ENCODE measurements at regions not wholly inside any gene's neighbourhood (a gene's known extent, or its start where the extent isn't known, plus 50 kb on each side); places are given as distances from the start of the nearest gene placed in this dataset.

GRCh38 chr6:12608874-12609273 is 107.7 kb upstream of the PHACTR1 start:
- no peak overlapping the region for H3K18ac ChIP-seq (ENCODE audit: extremely low read depth, low read length)
- FAIRE-seq = no peak
- H3K27ac ChIP-seq (ENCODE audit: low read depth, low read length) = no peak overlapping the region

More at GRCh38 chr6:12608874-12609273, 107.7 kb upstream of the PHACTR1 start:
- H3K9ac ChIP-seq (replicated peaks in 1 of 4; ENCODE audit: extremely low read depth in 1 of 4, low read depth in 3 of 4, low read length in 3 of 4) = no peak overlapping the region
- no peak overlapping the region for H4K8ac ChIP-seq (ENCODE audit: extremely low read depth, insufficient read depth, low read length)
- no peaks in the 10 kb centered on the region for H3K9me3 ChIP-seq (ENCODE audit: insufficient read depth in 2 of 2, low read depth in 1 of 2, low read length in 1 of 2)
- no peak overlapping the region for H4K5ac ChIP-seq (ENCODE audit: insufficient read length, low read depth, low read length)
- no peak overlapping the region for H2BK20ac ChIP-seq (ENCODE audit: low read length)
- H3K56ac ChIP-seq (replicated peaks; ENCODE audit: insufficient read length, low read depth, low read length) = no peak overlapping the region
- H3K23me2 ChIP-seq (ENCODE audit: low read depth, low read length) = no peaks in the 10 kb centered on the region
- no peaks in the 10 kb centered on the region for H4K20me1 ChIP-seq (replicated peaks in 1 of 2; ENCODE audit: control insufficient read depth in 1 of 2, insufficient read depth in 2 of 2, low read length in 2 of 2)
- no peaks in the 10 kb centered on the region for H3K79me1 ChIP-seq (ENCODE audit: low read depth, low read length)
- H2BK15ac ChIP-seq (ENCODE audit: low read length) = no peak overlapping the region
- 0 out of 7 replicates have a peak, but pooled peaks cover 0 to 3% (median 0%) of the 10 kb centered on the region in 4 experiments for H3K4me1 ChIP-seq (replicated peaks in 1 of 4; ENCODE audit: control insufficient read depth in 3 of 4, insufficient read depth in 4 of 4, low read length in 3 of 4)
- H3K36me3 ChIP-seq (ENCODE audit: control insufficient read depth in 2 of 4, insufficient read depth in 4 of 4, low read length in 3 of 4) = no peaks in the 10 kb centered on the region
- no peak overlapping the region for H4K91ac ChIP-seq (replicated peaks; ENCODE audit: insufficient read length, low read length)
- no peak overlapping the region for H2BK120ac ChIP-seq (replicated peaks; ENCODE audit: low read depth, low read length)
- no peaks in the 10 kb centered on the region for H3K79me2 ChIP-seq (ENCODE audit: control insufficient read depth in 1 of 2, insufficient read depth in 2 of 2, low read length in 2 of 2)
- H2BK5ac ChIP-seq (ENCODE audit: low read depth, low read length) = no peak overlapping the region
- no peak for DNase-seq (ENCODE audit: low read depth in 1 of 2, low spot score in 2 of 2)
- H2AFZ ChIP-seq (ENCODE audit: low read length) = no peak overlapping the region
- ChIA-PET POLR2A (ENCODE audit: partially characterized antibody) (no interaction called here), CTCF (ENCODE audit: partially characterized antibody) (interaction anchor here (1.8 to 7.9 kb wide), 3 partner anchors 15 to 318 kb away, joined by 11 to 57 read pairs (median 17); partner anchors contain the start of gene EDN1)
- H2BK12ac ChIP-seq (ENCODE audit: low read depth, low read length) = no peak overlapping the region
- H3K23ac ChIP-seq (ENCODE audit: insufficient read length) = no peak overlapping the region
- TF ChIP-seq POU5F1 (IDR thresholded peaks at IDR 0.05; ENCODE audit: low read depth, low read length) = no peak
- TF ChIP-seq TEAD4 (IDR thresholded peaks at IDR 0.05; ENCODE audit: low read depth, low read length) = no peak
- TF ChIP-seq SRF (IDR thresholded peaks at IDR 0.05; ENCODE audit: low read depth, low read length) = no peak
- TF ChIP-seq RAD21 (IDR thresholded peaks at IDR 0.05 in 1 of 2, conservative IDR thresholded peaks at IDR 0.05 in 1 of 2; ENCODE audit: low read depth in 2 of 2, low read length in 2 of 2) = no peak
- no peak for TF ChIP-seq NRF1 (IDR thresholded peaks at IDR 0.05; ENCODE audit: low read depth, low read length)
- no peak for TF ChIP-seq POLR2A (IDR thresholded peaks at IDR 0.05; ENCODE audit: control extremely low read depth in 1 of 2, low read depth in 2 of 2, low read length in 2 of 2)
- TF ChIP-seq SUZ12 (IDR thresholded peaks at IDR 0.05; ENCODE audit: low read length) = no peak
- TF ChIP-seq CHD1 (IDR thresholded peaks at IDR 0.05; ENCODE audit: low read depth, low read length) = no peak
- no peak for TF ChIP-seq BRCA1 (IDR thresholded peaks at IDR 0.05; ENCODE audit: low read depth, low read length)
- no peak for TF ChIP-seq MAFK (IDR thresholded peaks at IDR 0.05; ENCODE audit: low read depth, low read length)
- TF ChIP-seq, protein P1, sequence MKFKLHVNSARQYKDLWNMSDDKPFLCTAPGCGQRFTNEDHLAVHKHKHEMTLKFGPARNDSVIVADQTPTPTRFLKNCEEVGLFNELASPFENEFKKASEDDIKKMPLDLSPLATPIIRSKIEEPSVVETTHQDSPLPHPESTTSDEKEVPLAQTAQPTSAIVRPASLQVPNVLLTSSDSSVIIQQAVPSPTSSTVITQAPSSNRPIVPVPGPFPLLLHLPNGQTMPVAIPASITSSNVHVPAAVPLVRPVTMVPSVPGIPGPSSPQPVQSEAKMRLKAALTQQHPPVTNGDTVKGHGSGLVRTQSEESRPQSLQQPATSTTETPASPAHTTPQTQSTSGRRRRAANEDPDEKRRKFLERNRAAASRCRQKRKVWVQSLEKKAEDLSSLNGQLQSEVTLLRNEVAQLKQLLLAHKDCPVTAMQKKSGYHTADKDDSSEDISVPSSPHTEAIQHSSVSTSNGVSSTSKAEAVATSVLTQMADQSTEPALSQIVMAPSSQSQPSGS (IDR thresholded peaks at IDR 0.05; ENCODE audit: low read length) = no peak
- no peak for TF ChIP-seq POLR2AphosphoS5 (IDR thresholded peaks at IDR 0.05; ENCODE audit: low read depth, low read length)
- TF ChIP-seq KDM5A (IDR thresholded peaks at IDR 0.05; ENCODE audit: low read length) = no peak
- TF ChIP-seq HDAC6 (IDR thresholded peaks at IDR 0.05; ENCODE audit: low read depth, low read length) = no peak
- H2AK5ac ChIP-seq (ENCODE audit: low read depth, low read length) = no peak overlapping the region
- no peak overlapping the region for H3K4me3 ChIP-seq (ENCODE audit: extremely low read depth in 1 of 4, insufficient read depth in 2 of 4, low read depth in 3 of 4, low read length in 4 of 4)
- H3K4me2 ChIP-seq (ENCODE audit: insufficient read depth in 1 of 2, low read depth in 2 of 2, low read length in 2 of 2) = no peak overlapping the region
- H3K27me3 ChIP-seq (replicated peaks in 1 of 4; ENCODE audit: control insufficient read depth in 3 of 4, extremely low read depth in 1 of 4, insufficient read depth in 3 of 4, low read length in 3 of 4) = no peaks in the 10 kb centered on the region
- WGBS, 2 experiments (ENCODE audit: extremely low coverage in 1 of 2, insufficient coverage in 1 of 2, insufficient read length in 1 of 2, insufficient replicate concordance in 2 of 2, low coverage in 1 of 2, low lambda C conversion rate in 2 of 2, missing lambda C conversion rate in 1 of 2) = 96% methylated on average over 3 of the region's 3 CpGs; no CpG with 5 or more reads in 1 of the 2 experiments
- no peak overlapping the region for H3K14ac ChIP-seq (ENCODE audit: insufficient read length)
- no peak overlapping the region for H3K4ac ChIP-seq (replicated peaks; ENCODE audit: insufficient read length, low read depth, low read length)

Data from H1 (cell line).